GM19395 (cell line): ENCODE measurements at regions not wholly inside any gene's neighbourhood (a gene's known extent, or its start where the extent isn't known, plus 50 kb on each side); places are given as distances from the start of the nearest gene placed in this dataset.

ENCODE experiments used
- ATAC-seq: cut with Tn5 transposase; IDR thresholded peaks from one replicate; pipeline ENCODE4 v1.9.1; 2021; ENCODE audit warnings: mild to moderate bottlenecking, moderate library complexity; ENCODE audit not compliant: unreplicated experiment

DNA sequence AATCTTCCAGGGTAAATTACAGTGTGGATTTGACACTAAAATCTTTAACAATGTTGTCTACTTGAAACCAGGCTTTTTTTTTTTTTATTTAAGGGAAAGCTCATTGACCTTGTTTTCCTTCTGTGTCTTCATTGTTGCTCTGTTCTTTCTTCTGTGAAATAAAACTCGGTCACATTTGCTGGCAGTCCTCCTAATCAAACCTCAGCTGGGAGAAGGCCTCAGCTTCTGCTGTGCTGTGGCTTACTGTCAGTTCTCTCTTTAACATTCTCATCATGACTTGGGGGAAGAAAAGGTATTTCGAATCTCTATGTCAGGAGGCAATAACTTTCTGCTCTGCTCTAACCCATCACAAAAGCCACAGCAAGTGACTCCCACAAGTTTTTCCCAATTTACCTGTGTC lies 268.9 kb downstream of the ZNF608 start:
- ATAC-seq, result no peak

DNA sequence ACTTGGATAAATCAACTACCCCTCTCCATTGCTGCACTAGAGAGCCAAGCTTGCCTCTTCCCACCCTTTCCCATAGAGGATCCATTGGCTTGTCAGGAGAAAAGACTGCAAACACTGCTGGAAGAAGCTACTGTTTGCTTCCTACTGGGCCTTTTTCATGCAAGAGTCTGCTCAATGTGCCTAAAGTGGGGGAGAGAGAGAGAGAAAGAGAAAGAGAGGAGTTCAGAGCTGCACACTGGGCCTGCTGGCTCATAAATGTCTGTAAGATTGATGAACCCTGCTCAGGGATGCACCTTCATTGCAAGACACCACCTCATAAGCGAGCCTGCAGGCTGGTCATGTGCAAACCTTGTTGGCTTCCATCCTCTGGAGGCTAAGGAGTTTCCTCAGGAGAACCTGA lies 269.4 kb downstream of the ZNF608 start:
- no peak for ATAC-seq

DNA sequence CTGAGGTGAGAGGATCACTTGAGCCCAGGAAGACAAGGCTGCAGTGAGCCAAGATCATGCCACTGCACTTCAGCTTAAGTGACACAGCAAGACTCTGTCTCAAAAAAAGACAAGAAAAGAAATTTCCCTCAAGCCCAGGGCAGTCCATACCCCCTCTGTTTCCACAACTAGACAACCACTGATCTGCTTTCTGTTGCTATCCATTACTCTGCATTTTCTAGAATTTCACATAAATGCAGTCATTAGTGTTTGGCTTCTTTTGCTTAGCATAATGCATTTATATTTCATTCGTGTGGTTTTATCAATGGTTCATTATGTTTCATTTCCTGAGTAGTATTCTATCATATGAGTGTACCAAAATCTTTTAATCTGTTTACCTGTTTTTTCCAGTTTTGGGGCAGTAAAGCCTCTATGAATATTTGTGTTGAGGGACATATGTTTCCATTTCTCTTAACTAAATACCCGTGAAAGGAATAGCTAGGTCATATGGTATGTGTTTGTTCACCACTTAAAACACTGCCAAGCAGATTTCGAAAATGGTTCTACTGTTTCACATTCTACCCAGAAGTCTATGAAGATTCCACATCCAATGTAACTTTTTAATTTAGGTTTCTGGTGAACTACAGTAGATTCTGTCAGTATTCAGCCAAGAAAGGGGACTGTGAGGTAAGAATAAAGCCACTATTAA lies 271.8 kb downstream of the ZNF608 start:
- ATAC-seq, result no peak

DNA sequence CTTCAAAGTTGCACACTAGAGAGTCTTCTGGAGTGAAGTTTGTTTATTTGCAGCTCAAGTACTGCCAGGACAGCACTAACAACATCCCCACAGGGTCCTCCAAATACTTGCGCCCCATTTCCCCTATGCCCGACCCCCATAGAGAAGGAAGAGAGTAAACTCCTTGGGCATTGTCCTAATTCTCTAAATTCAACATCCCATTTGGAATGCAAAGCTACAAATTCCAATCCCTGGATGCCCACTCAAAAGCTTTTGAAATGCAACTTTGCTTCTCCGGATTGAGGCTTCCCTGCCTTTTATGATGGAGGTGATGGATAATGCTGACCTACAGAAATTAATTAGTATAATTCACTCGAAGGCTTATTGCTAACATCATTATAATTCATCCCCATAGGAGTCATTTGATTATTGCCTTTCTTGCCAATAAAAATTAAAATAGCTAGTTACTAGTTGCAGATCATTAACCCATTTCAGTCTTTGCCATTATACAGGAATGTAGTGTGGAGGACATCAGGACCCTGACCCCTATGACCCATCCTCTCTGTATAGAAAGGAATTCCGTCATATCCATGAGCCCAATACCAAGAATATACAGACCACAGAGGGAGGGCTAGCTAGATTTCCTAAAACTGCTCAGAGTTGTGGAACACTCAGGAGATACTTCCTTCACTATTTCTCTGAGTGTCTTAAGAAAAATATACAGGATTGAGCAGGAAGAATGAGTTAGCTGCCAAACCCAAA lies 277.6 kb downstream of the ZNF608 start:
- no peak for ATAC-seq

DNA sequence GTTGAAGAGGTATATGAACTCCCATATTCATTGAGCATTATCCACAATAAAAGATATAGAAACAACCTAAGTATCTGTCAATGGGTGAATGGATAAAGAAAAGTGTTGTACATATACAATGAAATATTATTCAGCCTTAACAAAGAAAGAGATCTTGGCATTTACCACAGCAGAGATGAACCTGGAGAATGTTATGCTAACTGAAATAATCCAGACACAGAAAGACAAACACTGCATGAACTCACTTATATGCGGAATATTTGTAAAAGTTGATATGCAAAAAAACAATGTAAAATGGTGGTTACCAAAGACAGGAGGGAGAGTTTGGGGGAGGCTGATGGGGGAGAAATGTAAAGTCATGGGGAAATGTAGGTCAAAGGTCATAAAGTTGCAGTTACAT lies 278.7 kb downstream of the ZNF608 start:
- no peak for ATAC-seq

DNA sequence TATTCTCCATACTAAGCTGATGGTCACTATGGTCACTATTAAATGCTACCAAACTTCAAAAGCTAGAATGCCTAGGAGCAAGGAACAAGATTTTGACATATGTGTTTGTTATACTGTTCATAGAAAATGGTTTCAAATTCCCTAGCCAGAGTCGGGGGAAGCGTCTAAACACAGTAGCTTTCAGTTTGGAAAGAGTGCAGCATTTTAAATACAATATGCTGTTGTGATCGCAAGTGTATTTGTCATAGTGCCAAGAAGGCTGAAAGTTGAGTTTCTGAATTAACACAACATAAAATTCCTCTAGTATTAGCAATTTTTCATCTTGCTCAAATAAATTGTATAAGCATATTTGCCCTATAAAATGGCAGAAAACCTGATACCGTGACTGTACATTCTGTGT lies 280.4 kb downstream of the ZNF608 start:
- no peak for ATAC-seq

DNA sequence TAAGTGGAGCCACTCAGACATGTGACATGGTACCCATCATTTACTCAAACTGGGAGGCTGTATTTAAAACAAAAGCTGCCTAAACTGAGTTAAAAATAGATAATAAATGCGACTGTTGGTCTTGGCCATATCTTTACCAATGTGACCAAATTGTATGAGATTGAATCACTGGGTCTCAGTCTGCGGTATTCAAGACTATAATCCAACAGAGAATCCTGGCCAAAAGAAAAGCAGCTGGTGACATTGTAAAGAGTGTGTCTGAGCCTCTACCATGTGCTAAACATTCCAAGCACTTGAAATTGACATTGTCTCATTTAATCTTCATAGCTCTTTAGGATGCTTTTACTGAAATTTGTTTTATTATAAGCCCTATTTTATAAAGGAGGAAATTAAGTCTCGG lies 282.6 kb downstream of the ZNF608 start:
- ATAC-seq, result no peak

DNA sequence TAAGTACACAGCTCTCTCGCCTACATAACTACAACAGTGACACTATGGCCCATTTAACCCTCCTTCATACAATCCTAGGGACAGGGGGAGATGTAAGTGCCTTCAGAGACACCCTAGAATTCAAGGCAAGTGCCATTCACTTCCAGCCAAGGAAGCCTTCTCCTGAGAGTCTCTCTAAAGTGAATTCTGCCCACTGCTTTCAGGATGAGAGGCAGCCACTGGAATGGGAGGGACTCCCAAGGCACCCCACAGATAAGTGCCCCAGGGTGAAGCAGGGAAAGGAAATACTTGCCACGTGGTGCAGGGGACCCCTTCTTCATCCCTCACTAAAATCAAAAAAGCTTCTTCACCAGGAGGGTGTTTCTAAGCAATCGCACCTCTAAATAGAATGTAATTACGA lies 283.7 kb downstream of the ZNF608 start:
- no peak for ATAC-seq

DNA sequence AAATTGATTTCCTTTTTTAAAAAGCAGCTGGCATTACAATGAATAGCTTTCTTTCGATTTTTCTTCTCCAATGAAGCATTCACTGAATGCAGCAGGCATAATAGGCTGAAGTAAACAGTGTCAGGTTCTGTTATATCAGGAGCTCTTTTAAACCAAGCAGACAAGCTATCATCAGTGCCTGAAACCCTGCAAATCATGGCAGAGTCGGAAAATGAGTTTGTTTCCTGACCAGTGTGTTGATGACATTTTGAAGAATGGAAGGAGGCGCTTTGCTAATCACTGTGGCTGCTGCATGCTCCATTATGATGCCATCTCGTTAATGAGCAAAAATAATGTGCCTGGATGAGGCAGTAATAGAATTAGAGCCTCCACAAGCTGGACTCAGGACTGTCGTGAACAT lies 284.5 kb downstream of the ZNF608 start:
- no peak for ATAC-seq

DNA sequence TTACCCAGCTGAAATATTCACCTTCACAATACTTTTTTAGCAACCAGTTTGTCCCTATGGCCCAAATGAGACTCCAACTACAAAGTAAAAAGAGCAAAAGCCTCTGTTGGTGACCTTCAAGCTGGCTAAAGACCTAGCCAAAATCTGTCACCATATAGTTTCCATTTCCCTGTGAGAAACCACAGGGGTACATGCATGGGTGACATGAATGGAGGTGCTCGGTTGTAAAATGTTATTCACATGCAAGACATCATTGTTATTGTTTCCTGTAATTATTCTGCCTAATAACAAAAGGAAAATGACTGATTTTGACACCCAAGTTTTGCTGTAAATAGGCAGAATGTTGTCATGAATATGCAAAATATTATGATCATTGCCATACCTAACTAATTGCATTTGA lies 285.3 kb downstream of the ZNF608 start:
- no peak for ATAC-seq

DNA sequence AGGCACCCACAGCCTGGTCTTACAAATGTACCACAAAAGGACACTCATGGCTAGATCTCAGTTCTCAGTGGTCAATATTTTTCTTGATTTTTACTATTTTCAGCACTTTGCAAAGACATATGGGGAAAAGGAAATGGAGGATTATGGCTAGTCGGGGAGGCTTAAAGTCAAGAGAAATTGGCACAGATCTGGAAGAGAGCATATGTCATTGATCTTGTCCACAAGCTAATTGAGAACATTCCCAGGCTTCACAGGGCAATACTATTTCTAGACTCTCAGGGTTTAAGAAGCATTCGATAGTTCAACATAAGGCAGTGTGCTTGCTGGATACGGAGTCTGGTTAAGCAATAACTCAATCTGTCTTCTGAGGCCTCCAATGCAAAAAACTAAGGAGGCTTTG lies 285.8 kb downstream of the ZNF608 start:
- no peak for ATAC-seq

DNA sequence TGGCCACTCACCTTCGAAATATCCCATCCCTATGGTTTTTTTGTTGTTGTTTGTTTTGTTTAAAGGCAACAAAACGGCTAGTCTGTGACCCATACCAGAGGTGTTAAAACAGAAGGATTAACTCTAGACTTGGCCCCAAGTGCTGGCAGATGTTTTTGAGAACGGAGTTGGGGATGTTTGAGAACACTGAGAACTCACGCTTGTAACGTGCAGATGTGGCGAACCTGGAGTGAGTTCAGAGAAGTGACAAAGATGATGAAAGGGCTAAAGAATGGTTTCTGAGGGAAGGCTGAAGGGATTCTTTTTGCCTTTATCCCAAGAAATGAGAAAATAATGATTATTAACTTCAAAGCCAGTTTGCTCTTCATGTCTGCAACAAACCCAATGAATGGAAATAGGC lies 286.5 kb downstream of the ZNF608 start:
- no peak for ATAC-seq

DNA sequence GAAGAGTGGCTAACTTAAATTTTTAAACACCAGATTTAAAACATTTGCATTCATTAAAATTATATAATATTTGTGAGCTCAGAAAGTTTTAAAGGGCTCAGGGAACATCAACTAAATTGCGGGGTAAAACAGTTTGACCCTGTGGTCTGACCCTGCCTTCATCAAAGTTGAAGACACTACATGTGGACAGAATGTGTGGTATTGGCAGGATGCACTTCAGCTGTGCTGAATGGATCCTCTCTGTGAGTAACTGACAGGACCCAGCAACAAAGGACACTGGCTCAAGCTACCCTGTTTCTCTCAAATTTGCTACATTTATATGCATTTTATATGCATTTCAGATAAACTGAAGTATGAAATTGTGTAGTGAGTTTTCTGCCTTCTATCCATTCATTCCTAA lies 288.5 kb downstream of the ZNF608 start:
- ATAC-seq, result no peak

DNA sequence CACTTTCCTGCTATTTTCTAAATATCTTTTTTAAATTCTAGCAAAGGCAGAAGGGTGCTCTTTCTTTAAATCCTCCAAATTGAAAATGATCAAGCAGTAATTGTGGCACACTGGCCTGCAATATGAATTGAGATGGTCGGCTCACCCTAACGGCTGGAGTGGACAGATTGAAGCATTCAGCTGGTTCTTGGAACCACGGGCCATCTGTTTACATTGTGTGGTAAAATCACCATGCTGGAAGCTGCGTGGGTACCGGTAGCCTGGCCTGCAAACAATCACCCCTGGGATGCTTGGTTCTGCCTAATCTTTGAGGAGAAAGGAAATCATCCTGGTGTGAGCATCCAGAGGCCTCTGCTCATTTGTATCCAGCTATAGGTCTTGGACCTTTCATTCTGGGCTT lies 289.3 kb downstream of the ZNF608 start:
- ATAC-seq, result no peak

DNA sequence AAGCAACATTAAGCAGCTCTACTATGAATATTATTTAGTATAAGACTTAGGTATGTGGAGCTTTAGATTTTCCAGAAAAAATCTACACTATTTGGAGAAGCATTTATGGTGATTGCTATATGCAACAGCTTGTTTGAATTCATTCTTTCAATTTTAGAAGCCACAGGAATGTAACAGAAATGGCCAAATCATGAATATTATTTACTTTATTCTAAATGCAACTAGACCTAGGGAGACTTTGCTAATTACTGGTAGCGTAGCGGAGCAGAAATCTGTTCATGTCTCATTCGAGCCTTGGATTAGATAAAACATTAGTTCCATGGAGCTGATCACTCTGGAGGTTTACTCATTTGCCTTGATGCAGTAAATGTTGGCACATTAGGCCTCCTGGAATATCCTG lies 290.2 kb downstream of the ZNF608 start:
- ATAC-seq, result no peak

DNA sequence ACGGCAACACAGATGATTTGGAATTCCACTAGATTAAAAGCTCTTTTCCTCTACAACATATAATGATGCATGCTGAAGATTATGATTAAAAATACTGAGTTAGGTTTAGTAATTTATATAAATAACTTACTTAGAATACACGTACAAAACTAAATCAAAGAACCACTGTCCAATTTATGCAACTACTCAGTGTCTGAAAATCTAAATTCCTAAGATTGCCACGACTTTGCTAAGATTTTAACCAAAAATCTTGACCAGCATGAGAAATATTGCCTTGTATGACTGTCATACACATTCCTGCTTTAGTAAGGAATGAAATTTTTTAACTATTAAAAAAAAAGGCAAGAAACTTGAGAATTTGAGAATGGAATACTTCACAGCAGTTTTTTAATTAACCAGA lies 292.4 kb downstream of the ZNF608 start:
- peak; percentile 8 for ATAC-seq

DNA sequence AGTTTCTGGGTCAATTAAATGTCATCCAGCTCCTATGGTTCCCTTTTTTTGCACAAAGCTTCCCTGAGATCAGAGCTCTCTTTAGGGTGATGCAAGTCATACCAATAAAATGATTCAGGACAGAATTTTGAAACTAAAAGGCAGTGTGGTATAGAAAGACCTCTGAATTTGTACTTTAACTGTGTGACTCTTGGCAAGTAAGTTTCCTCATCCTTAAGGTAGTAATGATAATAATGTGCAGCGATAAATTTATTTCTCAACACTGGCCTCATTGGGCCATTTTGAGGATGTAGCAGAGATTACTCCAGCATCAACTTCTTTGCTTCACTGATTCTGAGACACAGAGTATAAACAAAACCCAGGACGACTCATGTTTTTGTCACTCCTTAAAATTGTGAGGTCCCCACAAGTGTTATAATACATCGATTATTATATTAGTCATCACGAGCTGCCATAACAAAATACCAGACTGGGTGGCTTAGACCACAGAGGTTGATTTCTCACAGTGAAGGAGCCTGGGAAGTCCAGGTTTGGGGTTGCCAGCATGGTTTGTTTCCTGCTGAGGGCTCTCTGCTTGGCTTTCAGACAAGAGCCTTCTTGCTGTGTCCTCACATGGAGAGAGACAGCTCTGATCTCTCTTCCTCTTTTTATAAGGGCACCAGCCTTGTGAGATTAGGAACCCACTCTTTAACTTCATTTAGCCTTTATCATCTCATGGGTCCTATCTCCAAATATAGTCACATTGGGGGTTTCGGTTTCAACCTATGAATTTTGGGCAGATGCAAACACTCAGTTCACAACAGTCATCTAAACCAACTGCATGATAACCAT lies 293.0 kb downstream of the ZNF608 start:
- peak; percentile 96 for ATAC-seq

DNA sequence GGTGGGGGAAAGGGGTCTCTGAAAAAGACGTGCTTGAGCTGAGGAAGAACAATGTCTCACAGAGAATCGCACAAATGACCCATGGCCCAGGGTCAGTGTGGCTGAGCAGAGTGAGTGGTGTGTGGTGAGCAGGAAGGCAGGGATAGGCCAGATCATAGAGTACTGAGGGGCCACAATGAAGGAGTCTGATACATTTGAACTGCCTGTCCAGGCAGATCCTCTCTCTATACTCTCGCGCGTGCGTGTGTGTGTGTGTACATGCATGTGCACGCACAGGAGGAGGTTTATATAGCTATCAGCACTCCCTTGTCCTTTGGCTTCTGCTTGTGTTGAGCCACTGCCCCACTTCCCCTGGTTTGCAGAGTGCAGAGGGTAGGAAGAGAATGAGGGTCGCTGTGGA lies 294.0 kb downstream of the ZNF608 start:
- ATAC-seq, result no peak

DNA sequence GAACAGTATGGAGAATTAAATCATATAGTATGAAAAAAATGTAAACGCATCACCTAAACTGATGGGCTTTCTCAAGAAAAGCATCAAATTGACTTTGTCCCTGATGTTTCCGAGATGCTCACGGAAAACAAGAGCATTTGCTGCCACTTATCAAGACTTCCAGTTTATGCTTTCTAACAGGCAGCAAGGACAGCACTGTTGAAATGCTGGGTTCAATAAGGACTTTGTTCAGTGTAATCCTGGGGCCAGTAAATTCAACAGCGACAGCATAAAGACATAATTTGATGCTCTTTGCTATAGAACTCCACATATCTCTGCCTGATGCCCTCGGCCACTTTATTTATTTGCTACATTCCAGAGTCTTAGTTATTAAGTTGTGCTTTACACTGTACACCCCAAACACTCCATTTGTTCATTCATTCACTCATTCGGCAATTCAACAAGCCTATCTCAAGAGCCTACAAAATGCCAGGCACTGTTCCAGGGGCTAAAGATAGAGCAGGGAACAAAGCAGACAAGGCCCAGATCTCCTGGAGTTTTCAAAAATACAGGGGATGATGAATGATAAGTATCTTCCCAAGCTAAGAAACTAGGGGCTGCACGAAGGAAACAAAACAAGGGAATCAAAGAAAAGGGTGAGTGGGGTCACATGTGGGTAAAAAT lies 294.6 kb downstream of the ZNF608 start:
- no peak for ATAC-seq

DNA sequence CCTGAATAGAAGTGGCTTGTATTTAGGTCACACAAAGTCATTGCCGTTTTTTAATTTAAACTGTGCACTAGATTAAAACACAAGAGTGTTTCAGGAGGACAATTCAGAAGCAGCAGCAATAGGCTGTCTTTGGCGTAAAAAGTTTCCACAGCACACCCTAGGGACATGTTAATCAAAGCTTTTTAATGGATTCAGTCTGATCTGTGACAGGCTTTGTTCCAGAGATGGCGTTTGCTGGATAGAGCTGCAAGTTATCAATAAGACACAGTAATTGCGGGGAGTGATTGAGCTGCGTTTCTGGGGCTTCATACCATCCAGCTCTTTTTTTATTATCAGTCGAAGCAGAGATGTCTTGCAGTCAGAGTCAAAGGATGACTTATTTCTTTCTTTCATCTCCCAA lies 300.3 kb downstream of the ZNF608 start:
- no peak for ATAC-seq

DNA sequence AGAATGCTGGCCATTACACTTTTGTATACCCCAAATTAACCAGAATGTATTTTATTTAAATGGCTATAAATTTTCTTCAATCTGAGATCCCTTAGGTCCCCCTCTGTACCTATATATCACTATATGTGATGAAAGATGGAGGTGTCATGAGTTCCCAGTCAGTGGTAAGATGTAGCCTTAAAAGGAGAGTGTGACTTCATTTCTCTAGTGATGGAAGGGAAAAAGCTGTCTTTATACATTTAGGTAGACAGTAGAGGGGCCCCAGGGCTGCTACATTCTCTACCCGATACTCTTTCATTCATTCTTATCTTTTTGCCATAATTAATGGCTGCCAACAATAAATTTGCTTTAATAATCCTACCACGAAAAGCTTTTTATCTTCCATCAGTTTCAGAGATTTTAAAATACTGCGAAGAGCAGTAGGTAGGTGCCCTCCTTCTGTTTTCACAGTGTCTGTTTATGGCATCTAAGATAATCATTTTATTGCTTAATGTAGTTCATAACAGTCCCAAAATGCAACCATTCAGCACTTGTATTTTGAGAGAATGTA lies 301.3 kb downstream of the ZNF608 start:
- no peak for ATAC-seq
